ENCODE measurements at regions not wholly inside any gene's neighbourhood (a gene's known extent, or its start where the extent isn't known, plus 50 kb on each side); places are given as distances from the start of the nearest gene placed in this dataset.

DNA sequence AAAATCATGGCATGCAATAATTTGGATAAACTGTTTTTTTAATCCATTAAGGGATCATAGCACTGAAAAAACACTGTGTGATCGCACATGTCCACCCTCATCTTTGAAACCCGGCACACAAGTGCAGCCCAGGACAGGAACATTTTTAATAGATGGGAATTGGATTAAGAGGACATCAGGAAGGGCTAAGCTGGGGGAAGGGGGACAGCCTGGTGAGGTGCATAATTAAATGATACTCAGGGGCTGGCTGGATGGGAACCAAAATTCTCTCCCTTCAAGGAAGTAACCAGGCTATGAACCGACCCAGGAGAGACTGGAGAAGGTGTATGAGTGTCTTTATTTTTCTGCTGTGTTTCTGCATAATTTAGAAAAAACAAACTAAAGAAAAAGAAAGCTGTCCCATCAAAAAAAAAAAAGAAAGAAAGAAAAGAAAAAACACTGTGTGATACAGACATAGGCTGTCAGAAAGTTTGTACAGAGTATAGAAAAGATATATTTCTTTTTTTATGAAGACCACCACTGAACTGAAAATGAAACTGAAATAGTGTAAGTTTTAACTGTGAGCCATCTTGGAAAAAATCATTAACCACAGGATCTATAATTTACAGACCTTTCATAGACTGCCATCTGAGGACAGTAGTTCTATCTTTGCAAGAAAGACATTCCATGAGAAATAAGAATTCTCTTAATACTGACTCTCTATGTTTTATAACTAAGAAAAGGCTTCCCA lies 75.1 kb upstream of the SLC38A4 start:
- TF ChIP-seq ZC3H13 (CRISPR knock-in tag; IDR thresholded peaks at IDR 0.05), result no peak
- TF ChIP-seq ELF1 (CRISPR knock-in tag; IDR thresholded peaks at IDR 0.05), result no peak

All from HepG2 (cell line).